Tibial nerve (tissue), 4 donors: ENCODE measurements at regions not wholly inside any gene's neighbourhood (a gene's known extent, or its start where the extent isn't known, plus 50 kb on each side); places are given as distances from the start of the nearest gene placed in this dataset.

Experiments used
- EP300 ChIP-seq, 2 donors: sonication (generic); formaldehyde crosslinking; IDR thresholded peaks; one replicate each; pipeline ENCODE4 v1.6.1; 2017; ENCODE audit warnings: antibody characterized with exemption in 2 of 2, mild to moderate bottlenecking in 1 of 2
- POLR2A ChIP-seq, 2 donors: fragments of 450-650 bp; IDR thresholded peaks; one replicate each; pipeline ENCODE4 v1.6.1; 2017; ENCODE audit warnings: antibody characterized with exemption in 2 of 2, mild to moderate bottlenecking in 2 of 2, moderate library complexity in 2 of 2
- TF ChIP-seq, protein P1 (sequence below), 5 experiments: fragments of 200-600 bp in 3 of 5; fragments of 450-650 bp in 2 of 5; sonication (generic) in 3 of 5; IDR thresholded peaks; one replicate each; pipeline ENCODE4 v1.5.1; 2016 to 2019; ENCODE audit warnings: antibody characterized with exemption in 5 of 5, mild to moderate bottlenecking in 3 of 5, moderate library complexity in 2 of 5

DNA sequence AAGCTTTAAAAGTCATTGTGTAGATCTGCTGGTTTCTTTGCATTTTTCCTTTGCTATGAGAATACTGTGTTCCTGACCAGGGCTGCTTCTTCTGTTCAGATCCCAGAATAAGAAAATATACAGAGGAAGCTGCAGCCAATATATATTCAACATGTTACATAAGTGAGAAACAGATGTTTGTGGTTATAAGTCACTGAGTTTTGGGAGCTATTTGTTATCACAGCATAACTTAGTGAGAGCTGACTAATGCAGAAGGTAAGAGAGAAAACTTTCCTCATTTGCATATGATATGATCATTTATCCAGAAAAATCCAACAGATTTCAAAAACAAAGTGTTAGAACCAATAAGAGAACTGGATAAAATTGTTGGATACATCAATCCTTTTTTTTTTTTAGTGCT lies 136.3 kb upstream of the NR3C1 start:
- TF ChIP-seq, protein P1, sequence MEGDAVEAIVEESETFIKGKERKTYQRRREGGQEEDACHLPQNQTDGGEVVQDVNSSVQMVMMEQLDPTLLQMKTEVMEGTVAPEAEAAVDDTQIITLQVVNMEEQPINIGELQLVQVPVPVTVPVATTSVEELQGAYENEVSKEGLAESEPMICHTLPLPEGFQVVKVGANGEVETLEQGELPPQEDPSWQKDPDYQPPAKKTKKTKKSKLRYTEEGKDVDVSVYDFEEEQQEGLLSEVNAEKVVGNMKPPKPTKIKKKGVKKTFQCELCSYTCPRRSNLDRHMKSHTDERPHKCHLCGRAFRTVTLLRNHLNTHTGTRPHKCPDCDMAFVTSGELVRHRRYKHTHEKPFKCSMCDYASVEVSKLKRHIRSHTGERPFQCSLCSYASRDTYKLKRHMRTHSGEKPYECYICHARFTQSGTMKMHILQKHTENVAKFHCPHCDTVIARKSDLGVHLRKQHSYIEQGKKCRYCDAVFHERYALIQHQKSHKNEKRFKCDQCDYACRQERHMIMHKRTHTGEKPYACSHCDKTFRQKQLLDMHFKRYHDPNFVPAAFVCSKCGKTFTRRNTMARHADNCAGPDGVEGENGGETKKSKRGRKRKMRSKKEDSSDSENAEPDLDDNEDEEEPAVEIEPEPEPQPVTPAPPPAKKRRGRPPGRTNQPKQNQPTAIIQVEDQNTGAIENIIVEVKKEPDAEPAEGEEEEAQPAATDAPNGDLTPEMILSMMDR (IDR thresholded peaks at IDR 0.05): no peak
- no peak for TF ChIP-seq POLR2A (IDR thresholded peaks at IDR 0.05)
- TF ChIP-seq EP300 (IDR thresholded peaks at IDR 0.05): no peak
